GM23338 (cell line): ENCODE measurements at regions not wholly inside any gene's neighbourhood (a gene's known extent, or its start where the extent isn't known, plus 50 kb on each side); places are given as distances from the start of the nearest gene placed in this dataset.

ENCODE experiments used
- ATAC-seq: fragments of 200-7000 bp; cut with Tn5 transposase; 3 replicates; pipeline ENCODE4 v1.9.1; 2020
- DNase-seq: peaks from one replicate; pipeline ENCODE4 v3.0.0-alpha.2; 2015; ENCODE audit warnings: low spot score
- H2AFZ ChIP-seq: fragments of 200-600 bp; sonication (generic); 2 replicates; pipeline ENCODE4 v1.8.0; 2016; ENCODE audit warnings: antibody characterized with exemption, mild to moderate bottlenecking, moderate library complexity
- H3F3A ChIP-seq: fragments of 200-600 bp; sonication (generic); replicated peaks from 2 replicates; pipeline ENCODE4 v1.8.0; 2017; ENCODE audit warnings: antibody characterized with exemption, mixed run types, low read depth
- H3K27ac ChIP-seq: fragments of 200-600 bp; sonication (generic); 2 replicates; pipeline ENCODE4 v1.6.1; 2016; ENCODE audit warnings: low read depth
- H3K27me3 ChIP-seq: fragments of 200-600 bp; sonication (generic); 2 replicates; pipeline ENCODE4 v1.8.0; 2016; ENCODE audit warnings: mild to moderate bottlenecking, mixed run types, moderate library complexity; ENCODE audit not compliant: insufficient read depth
- H3K36me3 ChIP-seq: fragments of 200-600 bp; sonication (generic); 2 replicates; pipeline ENCODE4 v1.8.0; 2016; ENCODE audit warnings: mild to moderate bottlenecking; ENCODE audit not compliant: insufficient read depth
- H3K4me1 ChIP-seq: fragments of 200-600 bp; sonication (generic); 2 replicates; pipeline ENCODE4 v1.8.0; 2016; ENCODE audit warnings: mild to moderate bottlenecking, moderate library complexity; ENCODE audit not compliant: insufficient read depth
- H3K4me2 ChIP-seq: fragments of 200-600 bp; sonication (generic); 2 replicates; pipeline ENCODE4 v1.7.1; 2017; ENCODE audit warnings: mixed run types
- H3K4me3 ChIP-seq: fragments of 200-600 bp; sonication (generic); 2 replicates; pipeline ENCODE4 v1.6.1; 2016; ENCODE audit warnings: mixed run types
- H3K79me2 ChIP-seq: fragments of 200-600 bp; sonication (generic); replicated peaks from 2 replicates; pipeline ENCODE4 v1.8.0; 2017; ENCODE audit warnings: mild to moderate bottlenecking; ENCODE audit not compliant: insufficient read depth
- H3K9me2 ChIP-seq: fragments of 200-600 bp; sonication (generic); 2 replicates; pipeline ENCODE4 v1.8.0; 2017; ENCODE audit not compliant: insufficient read depth
- H4K20me1 ChIP-seq: fragments of 200-600 bp; sonication (generic); replicated peaks from 2 replicates; pipeline ENCODE4 v1.8.0; 2017; ENCODE audit warnings: mild to moderate bottlenecking; ENCODE audit not compliant: insufficient read depth
- H3K27ac Mint-ChIP-seq: 2 replicates; pipeline ENCODE4 v1.8.0; 2020; ENCODE audit warnings: inconsistent platforms, mild to moderate bottlenecking, moderate library complexity, mixed read lengths
- H3K27me3 Mint-ChIP-seq: 3 replicates; pipeline ENCODE4 v1.8.0; 2022; ENCODE audit warnings: low read depth, mild to moderate bottlenecking, moderate library complexity, mixed read lengths, inconsistent platforms; ENCODE audit not compliant: insufficient read depth, poor library complexity
- H3K36me3 Mint-ChIP-seq: 3 replicates; pipeline ENCODE4 v1.8.0; 2021; ENCODE audit warnings: low read depth, mild to moderate bottlenecking, inconsistent platforms, moderate library complexity, mixed read lengths
- H3K4me1 Mint-ChIP-seq: 3 replicates; pipeline ENCODE4 v1.8.0; 2020; ENCODE audit warnings: mild to moderate bottlenecking, inconsistent platforms, mixed read lengths
- H3K4me3 Mint-ChIP-seq: 3 replicates; pipeline ENCODE4 v1.8.0; 2021; ENCODE audit warnings: moderate library complexity, mild to moderate bottlenecking, inconsistent platforms, mixed read lengths
- H3K9me3 Mint-ChIP-seq: 3 replicates; pipeline ENCODE4 v1.8.0; 2020; ENCODE audit warnings: moderate library complexity, mild to moderate bottlenecking, inconsistent platforms, mixed read lengths
- REST ChIP-seq: IDR thresholded peaks from one replicate; pipeline ENCODE4 v1.6.1; 2018; ENCODE audit warnings: antibody characterized with exemption; ENCODE audit not compliant: unreplicated experiment
- ZNF114 ChIP-seq: fragments of 250-450 bp; sonication (Bioruptor Pico); IDR thresholded peaks from 2 replicates; pipeline ENCODE4 v1.5.0; 2020; ENCODE audit warnings: mild to moderate bottlenecking, moderate library complexity
- ZNF462 ChIP-seq: fragments of 250-450 bp; sonication (Bioruptor Pico); IDR thresholded peaks from 2 replicates; pipeline ENCODE4 v1.5.0; 2020; ENCODE audit warnings: mild to moderate bottlenecking, moderate library complexity

GRCh38 chr3:167110901-167111300 lies 269.2 kb downstream of the ZBBX start (continued):
- TF ChIP-seq ZNF462 (CRISPR knock-in tag), result no peak
- TF ChIP-seq ZNF114, result no peak

- Mint-ChIP-seq H3K27me3 (no peaks in the 10 kb centered on the region), H3K27ac (no peak overlapping the region), H3K9me3 (no peaks in the 10 kb centered on the region), H3K36me3 (no peaks in the 10 kb centered on the region), H3K4me3 (no peak overlapping the region), H3K4me1 (peaks cover 16% of the 10 kb centered on the region)
- ATAC-seq (peak; percentile 45; the same call in 2 of the 3 replicates), DNase-seq (peak; percentile 33)
- no peaks in the 10 kb centered on the region for H4K20me1 ChIP-seq
- H3K4me1 ChIP-seq, result peaks cover 5% of the 10 kb centered on the region; the same call in 1 of the 2 replicates
- TF ChIP-seq REST, result no peak
- H3K27ac ChIP-seq, result no peak overlapping the region
- no peaks in the 10 kb centered on the region for H3K79me2 ChIP-seq
- H3K9me2 ChIP-seq, result no peaks in the 10 kb centered on the region
- H3K4me2 ChIP-seq, result no peak overlapping the region
- no peaks in the 10 kb centered on the region for H3F3A ChIP-seq
- H3K4me3 ChIP-seq, result no peak overlapping the region
- no peaks in the 10 kb centered on the region for H3K27me3 ChIP-seq
- H3K36me3 ChIP-seq, result no peaks in the 10 kb centered on the region
- H2AFZ ChIP-seq, result no peak overlapping the region
Observed at GRCh38 chr3:167109746-167110145, 270.4 kb downstream of the ZBBX start.
